HEK293 (cell line): ENCODE measurements at regions not wholly inside any gene's neighbourhood (a gene's known extent, or its start where the extent isn't known, plus 50 kb on each side); places are given as distances from the start of the nearest gene placed in this dataset.

ENCODE experiments used
- KLF16 ChIP-seq: fragments of 450-650 bp; formaldehyde crosslinking; IDR thresholded peaks from 2 replicates; pipeline ENCODE4 v1.5.1; 2017; ENCODE audit warnings: missing biosample characterization, missing genetic modification characterization
- PRDM1 ChIP-seq: fragments of 450-650 bp; formaldehyde crosslinking; IDR thresholded peaks from 2 replicates; pipeline ENCODE4; 2016; ENCODE audit warnings: missing biosample characterization, missing genetic modification characterization
- SP2 ChIP-seq: fragments of 450-650 bp; formaldehyde crosslinking; IDR thresholded peaks from 2 replicates; pipeline ENCODE4 v1.5.1; 2016; ENCODE audit warnings: missing biosample characterization, missing genetic modification characterization
- TCF7L2 ChIP-seq: IDR thresholded peaks from 2 replicates; pipeline ENCODE4 v1.6.1; 2011; ENCODE audit warnings: low read depth, mild to moderate bottlenecking, inconsistent platforms, low read length, moderate library complexity, borderline replicate concordance
- ZFP41 ChIP-seq: fragments of 450-650 bp; formaldehyde crosslinking; IDR thresholded peaks from 2 replicates; pipeline ENCODE4 v1.5.1; 2016; ENCODE audit warnings: missing biosample characterization, missing genetic modification characterization, borderline replicate concordance
- ZNF24 ChIP-seq: fragments of 450-650 bp; formaldehyde crosslinking; IDR thresholded peaks from 2 replicates; pipeline ENCODE4 v1.5.1; 2016; ENCODE audit warnings: missing biosample characterization, missing genetic modification characterization
- ZNF335 ChIP-seq: fragments of 450-650 bp; formaldehyde crosslinking; conservative IDR thresholded peaks from 2 replicates; pipeline ENCODE4 v1.5.1; 2016; ENCODE audit warnings: missing biosample characterization, missing genetic modification characterization
- ZNF544 ChIP-seq: fragments of 450-650 bp; formaldehyde crosslinking; IDR thresholded peaks from 2 replicates; pipeline ENCODE4 v1.5.0; 2017; ENCODE audit warnings: missing biosample characterization, missing genetic modification characterization
- TF ChIP-seq, protein P1 (sequence below): fragments of 450-650 bp; formaldehyde crosslinking; IDR thresholded peaks from 2 replicates; pipeline ENCODE4 v1.5.1; 2016; ENCODE audit warnings: missing biosample characterization, missing genetic modification characterization
- TF ChIP-seq, protein P2 (sequence below): fragments of 450-650 bp; formaldehyde crosslinking; IDR thresholded peaks from 2 replicates; pipeline ENCODE4 v1.5.1; 2016; ENCODE audit warnings: missing biosample characterization, missing genetic modification characterization
- TF ChIP-seq, protein P3 (sequence below): fragments of 450-650 bp; formaldehyde crosslinking; IDR thresholded peaks from 2 replicates; pipeline ENCODE4 v1.5.1; 2016; ENCODE audit warnings: missing biosample characterization, missing genetic modification characterization, low read depth
- TF ChIP-seq, protein P4 (sequence below): fragments of 450-650 bp; formaldehyde crosslinking; optimal IDR thresholded peaks from 2 replicates; pipeline ENCODE3; 2016; ENCODE audit warnings: missing biosample characterization, mild to moderate bottlenecking, missing genetic modification characterization
- TF ChIP-seq, protein P5 (sequence below): fragments of 450-650 bp; formaldehyde crosslinking; conservative IDR thresholded peaks from 2 replicates; pipeline ENCODE4 v1.5.1; 2016; ENCODE audit warnings: low read depth, missing biosample characterization, missing genetic modification characterization

DNA sequence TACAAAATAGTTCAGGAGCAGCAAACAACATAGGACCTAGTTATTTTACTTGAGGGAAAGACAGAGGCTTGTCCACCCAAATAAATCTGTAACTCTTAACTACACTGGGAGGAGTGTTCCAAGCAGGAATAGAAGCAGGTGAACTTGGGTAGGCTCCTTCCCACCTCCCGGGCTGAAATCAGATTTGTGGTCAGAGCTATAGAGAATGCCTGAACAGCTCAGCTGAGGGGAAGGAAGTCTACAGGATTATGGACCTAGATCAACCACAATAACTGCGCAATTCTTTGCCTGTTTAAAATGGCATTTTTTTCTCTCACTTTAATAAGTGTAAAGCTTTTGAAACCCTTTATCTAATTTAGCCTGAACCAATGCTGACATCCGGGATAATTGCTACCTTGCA lies 73.5 kb upstream of the IRS2 start:
- TF ChIP-seq TCF7L2 (no peak), ZNF24 (tag by site-specific recombination) (no peak), SP2 (tag by site-specific recombination) (no peak), KLF16 (tag by site-specific recombination) (no peak), PRDM1 (no peak), ZNF335 (no peak), ZFP41 (tag by site-specific recombination) (no peak), ZNF544 (tag by site-specific recombination) (no peak)
- TF ChIP-seq, protein P1, sequence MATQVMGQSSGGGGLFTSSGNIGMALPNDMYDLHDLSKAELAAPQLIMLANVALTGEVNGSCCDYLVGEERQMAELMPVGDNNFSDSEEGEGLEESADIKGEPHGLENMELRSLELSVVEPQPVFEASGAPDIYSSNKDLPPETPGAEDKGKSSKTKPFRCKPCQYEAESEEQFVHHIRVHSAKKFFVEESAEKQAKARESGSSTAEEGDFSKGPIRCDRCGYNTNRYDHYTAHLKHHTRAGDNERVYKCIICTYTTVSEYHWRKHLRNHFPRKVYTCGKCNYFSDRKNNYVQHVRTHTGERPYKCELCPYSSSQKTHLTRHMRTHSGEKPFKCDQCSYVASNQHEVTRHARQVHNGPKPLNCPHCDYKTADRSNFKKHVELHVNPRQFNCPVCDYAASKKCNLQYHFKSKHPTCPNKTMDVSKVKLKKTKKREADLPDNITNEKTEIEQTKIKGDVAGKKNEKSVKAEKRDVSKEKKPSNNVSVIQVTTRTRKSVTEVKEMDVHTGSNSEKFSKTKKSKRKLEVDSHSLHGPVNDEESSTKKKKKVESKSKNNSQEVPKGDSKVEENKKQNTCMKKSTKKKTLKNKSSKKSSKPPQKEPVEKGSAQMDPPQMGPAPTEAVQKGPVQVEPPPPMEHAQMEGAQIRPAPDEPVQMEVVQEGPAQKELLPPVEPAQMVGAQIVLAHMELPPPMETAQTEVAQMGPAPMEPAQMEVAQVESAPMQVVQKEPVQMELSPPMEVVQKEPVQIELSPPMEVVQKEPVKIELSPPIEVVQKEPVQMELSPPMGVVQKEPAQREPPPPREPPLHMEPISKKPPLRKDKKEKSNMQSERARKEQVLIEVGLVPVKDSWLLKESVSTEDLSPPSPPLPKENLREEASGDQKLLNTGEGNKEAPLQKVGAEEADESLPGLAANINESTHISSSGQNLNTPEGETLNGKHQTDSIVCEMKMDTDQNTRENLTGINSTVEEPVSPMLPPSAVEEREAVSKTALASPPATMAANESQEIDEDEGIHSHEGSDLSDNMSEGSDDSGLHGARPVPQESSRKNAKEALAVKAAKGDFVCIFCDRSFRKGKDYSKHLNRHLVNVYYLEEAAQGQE (tag by site-specific recombination): no peak
- TF ChIP-seq, protein P2, sequence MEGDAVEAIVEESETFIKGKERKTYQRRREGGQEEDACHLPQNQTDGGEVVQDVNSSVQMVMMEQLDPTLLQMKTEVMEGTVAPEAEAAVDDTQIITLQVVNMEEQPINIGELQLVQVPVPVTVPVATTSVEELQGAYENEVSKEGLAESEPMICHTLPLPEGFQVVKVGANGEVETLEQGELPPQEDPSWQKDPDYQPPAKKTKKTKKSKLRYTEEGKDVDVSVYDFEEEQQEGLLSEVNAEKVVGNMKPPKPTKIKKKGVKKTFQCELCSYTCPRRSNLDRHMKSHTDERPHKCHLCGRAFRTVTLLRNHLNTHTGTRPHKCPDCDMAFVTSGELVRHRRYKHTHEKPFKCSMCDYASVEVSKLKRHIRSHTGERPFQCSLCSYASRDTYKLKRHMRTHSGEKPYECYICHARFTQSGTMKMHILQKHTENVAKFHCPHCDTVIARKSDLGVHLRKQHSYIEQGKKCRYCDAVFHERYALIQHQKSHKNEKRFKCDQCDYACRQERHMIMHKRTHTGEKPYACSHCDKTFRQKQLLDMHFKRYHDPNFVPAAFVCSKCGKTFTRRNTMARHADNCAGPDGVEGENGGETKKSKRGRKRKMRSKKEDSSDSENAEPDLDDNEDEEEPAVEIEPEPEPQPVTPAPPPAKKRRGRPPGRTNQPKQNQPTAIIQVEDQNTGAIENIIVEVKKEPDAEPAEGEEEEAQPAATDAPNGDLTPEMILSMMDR (tag by site-specific recombination): no peak
- TF ChIP-seq, protein P3, sequence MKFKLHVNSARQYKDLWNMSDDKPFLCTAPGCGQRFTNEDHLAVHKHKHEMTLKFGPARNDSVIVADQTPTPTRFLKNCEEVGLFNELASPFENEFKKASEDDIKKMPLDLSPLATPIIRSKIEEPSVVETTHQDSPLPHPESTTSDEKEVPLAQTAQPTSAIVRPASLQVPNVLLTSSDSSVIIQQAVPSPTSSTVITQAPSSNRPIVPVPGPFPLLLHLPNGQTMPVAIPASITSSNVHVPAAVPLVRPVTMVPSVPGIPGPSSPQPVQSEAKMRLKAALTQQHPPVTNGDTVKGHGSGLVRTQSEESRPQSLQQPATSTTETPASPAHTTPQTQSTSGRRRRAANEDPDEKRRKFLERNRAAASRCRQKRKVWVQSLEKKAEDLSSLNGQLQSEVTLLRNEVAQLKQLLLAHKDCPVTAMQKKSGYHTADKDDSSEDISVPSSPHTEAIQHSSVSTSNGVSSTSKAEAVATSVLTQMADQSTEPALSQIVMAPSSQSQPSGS: no peak
- TF ChIP-seq, protein P4, sequence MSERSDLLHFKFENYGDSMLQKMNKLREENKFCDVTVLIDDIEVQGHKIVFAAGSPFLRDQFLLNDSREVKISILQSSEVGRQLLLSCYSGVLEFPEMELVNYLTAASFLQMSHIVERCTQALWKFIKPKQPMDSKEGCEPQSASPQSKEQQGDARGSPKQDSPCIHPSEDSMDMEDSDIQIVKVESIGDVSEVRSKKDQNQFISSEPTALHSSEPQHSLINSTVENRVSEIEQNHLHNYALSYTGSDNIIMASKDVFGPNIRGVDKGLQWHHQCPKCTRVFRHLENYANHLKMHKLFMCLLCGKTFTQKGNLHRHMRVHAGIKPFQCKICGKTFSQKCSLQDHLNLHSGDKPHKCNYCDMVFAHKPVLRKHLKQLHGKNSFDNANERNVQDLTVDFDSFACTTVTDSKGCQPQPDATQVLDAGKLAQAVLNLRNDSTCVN: no peak
- TF ChIP-seq, protein P5, sequence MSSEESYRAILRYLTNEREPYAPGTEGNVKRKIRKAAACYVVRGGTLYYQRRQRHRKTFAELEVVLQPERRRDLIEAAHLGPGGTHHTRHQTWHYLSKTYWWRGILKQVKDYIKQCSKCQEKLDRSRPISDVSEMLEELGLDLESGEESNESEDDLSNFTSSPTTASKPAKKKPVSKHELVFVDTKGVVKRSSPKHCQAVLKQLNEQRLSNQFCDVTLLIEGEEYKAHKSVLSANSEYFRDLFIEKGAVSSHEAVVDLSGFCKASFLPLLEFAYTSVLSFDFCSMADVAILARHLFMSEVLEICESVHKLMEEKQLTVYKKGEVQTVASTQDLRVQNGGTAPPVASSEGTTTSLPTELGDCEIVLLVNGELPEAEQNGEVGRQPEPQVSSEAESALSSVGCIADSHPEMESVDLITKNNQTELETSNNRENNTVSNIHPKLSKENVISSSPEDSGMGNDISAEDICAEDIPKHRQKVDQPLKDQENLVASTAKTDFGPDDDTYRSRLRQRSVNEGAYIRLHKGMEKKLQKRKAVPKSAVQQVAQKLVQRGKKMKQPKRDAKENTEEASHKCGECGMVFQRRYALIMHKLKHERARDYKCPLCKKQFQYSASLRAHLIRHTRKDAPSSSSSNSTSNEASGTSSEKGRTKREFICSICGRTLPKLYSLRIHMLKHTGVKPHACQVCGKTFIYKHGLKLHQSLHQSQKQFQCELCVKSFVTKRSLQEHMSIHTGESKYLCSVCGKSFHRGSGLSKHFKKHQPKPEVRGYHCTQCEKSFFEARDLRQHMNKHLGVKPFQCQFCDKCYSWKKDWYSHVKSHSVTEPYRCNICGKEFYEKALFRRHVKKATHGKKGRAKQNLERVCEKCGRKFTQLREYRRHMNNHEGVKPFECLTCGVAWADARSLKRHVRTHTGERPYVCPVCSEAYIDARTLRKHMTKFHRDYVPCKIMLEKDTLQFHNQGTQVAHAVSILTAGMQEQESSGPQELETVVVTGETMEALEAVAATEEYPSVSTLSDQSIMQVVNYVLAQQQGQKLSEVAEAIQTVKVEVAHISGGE (tag by site-specific recombination): no peak
